ENCODE measurements at regions not wholly inside any gene's neighbourhood (a gene's known extent, or its start where the extent isn't known, plus 50 kb on each side); places are given as distances from the start of the nearest gene placed in this dataset.

GRCh38 chr11:130600139-130600538, 151.7 kb downstream of the ADAMTS15 start:
- Histone ChIP-seq H3K4me1 (no peaks in the 10 kb centered on the region), H3K27ac (no peak overlapping the region), H3K9ac (ENCODE audit: low read depth in 2 of 2, low read length in 2 of 2) (no peak overlapping the region), H3K27me3 (no peaks in the 10 kb centered on the region), H3K9me3 (no peaks in the 10 kb centered on the region), H3K4me3 (no peak overlapping the region), H3K36me3 (no peaks in the 10 kb centered on the region)
- TF ChIP-seq, protein P1, sequence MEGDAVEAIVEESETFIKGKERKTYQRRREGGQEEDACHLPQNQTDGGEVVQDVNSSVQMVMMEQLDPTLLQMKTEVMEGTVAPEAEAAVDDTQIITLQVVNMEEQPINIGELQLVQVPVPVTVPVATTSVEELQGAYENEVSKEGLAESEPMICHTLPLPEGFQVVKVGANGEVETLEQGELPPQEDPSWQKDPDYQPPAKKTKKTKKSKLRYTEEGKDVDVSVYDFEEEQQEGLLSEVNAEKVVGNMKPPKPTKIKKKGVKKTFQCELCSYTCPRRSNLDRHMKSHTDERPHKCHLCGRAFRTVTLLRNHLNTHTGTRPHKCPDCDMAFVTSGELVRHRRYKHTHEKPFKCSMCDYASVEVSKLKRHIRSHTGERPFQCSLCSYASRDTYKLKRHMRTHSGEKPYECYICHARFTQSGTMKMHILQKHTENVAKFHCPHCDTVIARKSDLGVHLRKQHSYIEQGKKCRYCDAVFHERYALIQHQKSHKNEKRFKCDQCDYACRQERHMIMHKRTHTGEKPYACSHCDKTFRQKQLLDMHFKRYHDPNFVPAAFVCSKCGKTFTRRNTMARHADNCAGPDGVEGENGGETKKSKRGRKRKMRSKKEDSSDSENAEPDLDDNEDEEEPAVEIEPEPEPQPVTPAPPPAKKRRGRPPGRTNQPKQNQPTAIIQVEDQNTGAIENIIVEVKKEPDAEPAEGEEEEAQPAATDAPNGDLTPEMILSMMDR (IDR thresholded peaks at IDR 0.05) = no peak
- no peak for DNase-seq
- intact Hi-C loops (cut with DNase I) = no loop called here

- Histone ChIP-seq H3K27ac (no peak overlapping the region), H3K9me3 (no peaks in the 10 kb centered on the region), H3K36me3 (no peaks in the 10 kb centered on the region), H3K4me3 (no peak overlapping the region), H3K27me3 (no peaks in the 10 kb centered on the region), H3K4me1 (no peaks in the 10 kb centered on the region), H3K9ac (ENCODE audit: low read depth in 2 of 2, low read length in 2 of 2) (no peak overlapping the region)
- DNase-seq = no peak
- intact Hi-C loops (cut with DNase I) = no loop called here
- TF ChIP-seq, protein P1 (IDR thresholded peaks at IDR 0.05) = no peak
Measured at GRCh38 chr11:130600616-130601015, 152.2 kb downstream of the ADAMTS15 start.

DNA sequence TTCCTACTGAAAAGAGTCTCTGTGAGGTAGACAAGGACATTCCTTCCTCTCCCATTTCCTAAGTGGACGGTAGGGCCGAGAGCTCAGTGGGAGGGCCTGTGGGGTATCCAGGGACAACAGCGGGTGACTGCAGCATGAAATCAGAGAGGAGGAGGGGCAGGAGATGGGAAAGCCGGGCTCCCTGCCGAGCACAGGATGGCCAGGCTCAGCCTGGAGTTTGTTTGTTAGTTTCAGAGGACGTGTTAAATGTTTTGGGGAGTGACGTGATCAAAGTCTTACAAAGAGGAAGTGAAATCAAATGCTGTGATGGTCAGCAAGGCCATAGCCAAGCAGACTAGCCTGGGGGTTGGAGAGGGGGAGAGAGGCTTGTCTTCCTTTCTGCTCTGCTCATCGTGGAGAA, 152.7 kb downstream of the ADAMTS15 start:
- no peaks in the 10 kb centered on the region for H3K9me3 ChIP-seq
- H3K4me1 ChIP-seq = no peaks in the 10 kb centered on the region
- no peak overlapping the region for H3K4me3 ChIP-seq
- no peaks in the 10 kb centered on the region for H3K36me3 ChIP-seq
- H3K9ac ChIP-seq (ENCODE audit: low read depth in 2 of 2, low read length in 2 of 2) = no peak overlapping the region
- no peaks in the 10 kb centered on the region for H3K27me3 ChIP-seq
- TF ChIP-seq, protein P1 (IDR thresholded peaks at IDR 0.05) = no peak
- intact Hi-C loops (cut with DNase I) = no loop called here
- no peak overlapping the region for H3K27ac ChIP-seq
- no peak for DNase-seq

- no peaks in the 10 kb centered on the region for H3K9me3 ChIP-seq
- TF ChIP-seq, protein P1 (IDR thresholded peaks at IDR 0.05) = no peak
- no peaks in the 10 kb centered on the region for H3K27me3 ChIP-seq
- no peaks in the 10 kb centered on the region for H3K4me1 ChIP-seq
- H3K4me3 ChIP-seq = no peak overlapping the region
- H3K36me3 ChIP-seq = no peaks in the 10 kb centered on the region
- H3K9ac ChIP-seq (ENCODE audit: low read depth in 2 of 2, low read length in 2 of 2) = no peak overlapping the region
- no peak overlapping the region for H3K27ac ChIP-seq
- intact Hi-C loops (cut with DNase I) = no loop called here
- no peak for DNase-seq
Measured at GRCh38 chr11:130601764-130602460, 153.5 kb downstream of the ADAMTS15 start.

DNA sequence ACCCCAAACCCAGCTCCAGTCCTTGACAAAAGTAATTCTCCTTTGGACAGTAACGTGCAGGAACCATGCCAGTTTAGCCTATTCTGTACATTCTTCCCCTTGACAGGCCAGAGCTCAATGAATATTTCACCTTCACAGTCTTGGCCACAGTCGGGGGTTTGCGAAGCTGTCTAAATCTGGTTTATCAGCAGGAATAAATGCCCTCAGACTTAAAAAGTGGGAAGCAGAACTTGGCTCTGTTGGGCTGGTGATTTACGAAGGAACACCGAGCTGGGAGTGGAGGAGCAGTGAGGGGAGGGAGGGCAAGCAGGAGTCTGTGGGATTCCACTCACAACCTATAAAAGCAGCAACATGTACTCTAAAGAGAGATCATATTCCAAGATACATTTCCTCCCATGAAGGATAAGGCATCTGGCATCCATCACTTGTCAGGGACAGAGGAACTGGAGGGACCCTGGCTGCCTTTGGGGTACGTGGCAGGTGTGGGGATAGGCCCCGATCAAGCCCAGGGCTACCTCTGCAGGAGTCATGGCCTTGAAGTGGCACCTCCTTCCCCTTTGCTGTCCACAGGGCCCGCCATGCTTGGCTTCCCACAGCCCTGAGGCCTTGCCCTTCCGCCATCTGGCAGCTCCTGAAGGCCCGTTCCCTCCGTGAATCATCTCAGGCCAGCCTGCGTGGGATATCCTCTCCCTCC, 154.3 kb downstream of the ADAMTS15 start:
- H3K27ac ChIP-seq = peak overlapping the region; percentile 3
- no peaks in the 10 kb centered on the region for H3K27me3 ChIP-seq
- H3K9me3 ChIP-seq = no peaks in the 10 kb centered on the region
- H3K4me1 ChIP-seq = no peaks in the 10 kb centered on the region
- no peak for DNase-seq
- intact Hi-C loops (cut with DNase I) = no loop called here
- no peak overlapping the region for H3K4me3 ChIP-seq
- no peaks in the 10 kb centered on the region for H3K36me3 ChIP-seq
- H3K9ac ChIP-seq (ENCODE audit: low read depth in 2 of 2, low read length in 2 of 2) = no peak overlapping the region
- TF ChIP-seq, protein P1 (IDR thresholded peaks at IDR 0.05) = no peak
